PFSK-1 (cell line): ENCODE measurements at regions not wholly inside any gene's neighbourhood (a gene's known extent, or its start where the extent isn't known, plus 50 kb on each side); places are given as distances from the start of the nearest gene placed in this dataset.

Experiments used
- FOXP2 ChIP-seq: optimal IDR thresholded peaks from 2 replicates; pipeline ENCODE3; 2011; ENCODE audit warnings: borderline replicate concordance, control low read depth, inconsistent platforms; ENCODE audit not compliant: insufficient read depth; ENCODE audit errors: extremely low read length, extremely low read depth
- POLR2AphosphoS5 ChIP-seq: IDR thresholded peaks from 2 replicates; pipeline ENCODE4 v1.6.1; 2012; ENCODE audit warnings: low read depth, mild to moderate bottlenecking, control low read depth, low read length, moderate library complexity
- SIN3A ChIP-seq: IDR thresholded peaks from 2 replicates; pipeline ENCODE4 v1.6.1; 2012; ENCODE audit warnings: mild to moderate bottlenecking, low read length, moderate library complexity, borderline replicate concordance; ENCODE audit not compliant: insufficient read depth

DNA sequence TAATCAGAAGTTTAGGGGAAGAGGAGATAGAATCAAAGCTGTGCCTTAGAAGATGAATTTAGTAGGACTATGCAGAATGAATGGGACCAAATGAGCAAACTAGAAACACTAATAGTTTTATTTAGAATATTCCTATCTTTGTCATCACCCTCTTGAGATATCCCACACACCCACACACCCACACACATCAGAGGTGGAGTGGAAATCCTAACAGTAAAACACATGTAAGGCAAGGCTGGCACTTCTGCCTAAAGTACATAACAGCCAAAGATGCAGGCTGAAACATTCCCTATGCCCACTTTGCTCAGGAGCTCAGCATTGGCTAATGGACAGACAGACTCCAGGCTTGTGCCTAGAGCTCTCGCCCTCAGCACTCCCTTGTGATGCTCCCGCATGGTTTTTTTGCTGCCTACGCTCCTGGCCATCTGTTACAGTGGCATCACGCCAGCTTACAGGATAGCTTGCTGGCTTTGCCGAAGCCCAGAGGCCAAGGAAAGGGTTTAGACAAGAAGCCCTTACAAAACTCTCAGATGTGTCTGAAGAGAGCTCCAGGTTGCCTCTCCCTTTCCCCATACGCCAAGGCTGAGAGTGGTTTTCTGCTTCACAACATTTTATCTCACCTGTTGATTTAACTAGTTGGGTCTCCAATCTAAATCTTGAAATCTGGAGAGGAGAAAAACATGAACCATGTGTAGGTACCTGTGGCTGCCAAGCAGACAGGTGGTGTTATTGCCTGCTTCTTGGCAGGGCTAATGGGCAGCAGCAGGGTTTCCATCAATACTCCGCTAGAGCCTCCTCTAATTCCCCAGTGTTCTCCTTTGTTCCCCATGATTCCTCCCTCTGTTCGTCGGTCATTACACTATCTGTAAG, 282.6 kb upstream of the ID4 start:
- TF ChIP-seq SIN3A, result no peak
- TF ChIP-seq POLR2AphosphoS5, result no peak
- no peak for TF ChIP-seq FOXP2
